DMS53 treated with DMSO at 0.1 percent for 48 hours (cell line): ENCODE measurements at regions not wholly inside any gene's neighbourhood (a gene's known extent, or its start where the extent isn't known, plus 50 kb on each side); places are given as distances from the start of the nearest gene placed in this dataset.
"Not testable (repeated sequence)": the region's sequence is repeated elsewhere in the genome, so short reads cannot be mapped to it uniquely, and the experiment has no call there.

Experiments
- DNase-seq: peaks from one replicate; lab custom pipeline; 2025; ENCODE audit not compliant: unreplicated experiment; lab: John Stamatoyannopoulos, UW

GRCh38 chr3:55297706-55298105 is 189.4 kb downstream of the WNT5A start:
- no peak for DNase-seq

- DNase-seq: no peak
Measured at GRCh38 chr3:55297245-55297644, 189.9 kb downstream of the WNT5A start.

- DNase-seq: no peak
Measured at GRCh38 chr3:55296791-55297190, 190.3 kb downstream of the WNT5A start.

- DNase-seq: no peak
Measured at GRCh38 chr3:55296030-55296429, 191.1 kb downstream of the WNT5A start.

- DNase-seq: no peak
Measured at GRCh38 chr3:55294557-55294956, 192.5 kb downstream of the WNT5A start.

GRCh38 chr3:55292360-55292759 is 194.7 kb downstream of the WNT5A start:
- no peak for DNase-seq

- no peak for DNase-seq
Measured at GRCh38 chr3:55288657-55289056, 198.4 kb downstream of the WNT5A start.

- DNase-seq: no peak
Measured at GRCh38 chr3:55286693-55287092, 200.4 kb downstream of the WNT5A start.

GRCh38 chr3:55285156-55285555 is 201.9 kb downstream of the WNT5A start:
- no peak for DNase-seq

- DNase-seq: no peak
Measured at GRCh38 chr3:55283441-55283925, 203.6 kb downstream of the WNT5A start.

- no peak for DNase-seq
Measured at GRCh38 chr3:55282994-55283393, 204.1 kb downstream of the WNT5A start.

- no peak for DNase-seq
Measured at GRCh38 chr3:55272031-55272645, 215.0 kb downstream of the WNT5A start.

- DNase-seq: no peak
Measured at GRCh38 chr3:55271549-55271948, 215.6 kb downstream of the WNT5A start.

- no peak for DNase-seq
Measured at GRCh38 chr3:55270976-55271375, 216.1 kb downstream of the WNT5A start.

GRCh38 chr3:55269636-55270035 is 217.5 kb downstream of the WNT5A start:
- DNase-seq: no peak

- no peak for DNase-seq
Measured at GRCh38 chr3:55269096-55269495, 218.0 kb downstream of the WNT5A start.

- DNase-seq: no peak
Measured at GRCh38 chr3:55267206-55267930, 219.7 kb downstream of the WNT5A start.

- DNase-seq: no peak
Measured at GRCh38 chr3:55264919-55265318, 222.2 kb downstream of the WNT5A start.

- DNase-seq: no peak
Measured at GRCh38 chr3:55252921-55253320, 234.2 kb downstream of the WNT5A start.

GRCh38 chr3:55249156-55249555 is 237.9 kb downstream of the WNT5A start:
- DNase-seq: not testable (repeated sequence)

- DNase-seq: no peak
Measured at GRCh38 chr3:55247666-55248065, 239.4 kb downstream of the WNT5A start.

GRCh38 chr3:55246033-55246432 is 241.1 kb downstream of the WNT5A start:
- no peak for DNase-seq

- DNase-seq: no peak
Measured at GRCh38 chr3:55245351-55245750, 241.8 kb downstream of the WNT5A start.
